Neural progenitor cell (in vitro differentiated cells): ENCODE measurements at regions not wholly inside any gene's neighbourhood (a gene's known extent, or its start where the extent isn't known, plus 50 kb on each side); places are given as distances from the start of the nearest gene placed in this dataset.

Experiments used
- EZH2 ChIP-seq: fragments of 200-600 bp; sonication (generic); IDR thresholded peaks from 2 replicates; pipeline ENCODE4 v1.6.1; 2017; ENCODE audit warnings: antibody characterized with exemption, mild to moderate bottlenecking, moderate library complexity
- EZH2phosphoT487 ChIP-seq: fragments of 200-600 bp; sonication (generic); IDR thresholded peaks from 2 replicates; pipeline ENCODE4 v1.6.1; 2017; ENCODE audit warnings: antibody characterized with exemption
- TF ChIP-seq, protein P1 (sequence below): fragments of 200-600 bp; sonication (generic); IDR thresholded peaks from 2 replicates; pipeline ENCODE4 v1.5.1; 2017; ENCODE audit warnings: antibody characterized with exemption, mild to moderate bottlenecking

DNA sequence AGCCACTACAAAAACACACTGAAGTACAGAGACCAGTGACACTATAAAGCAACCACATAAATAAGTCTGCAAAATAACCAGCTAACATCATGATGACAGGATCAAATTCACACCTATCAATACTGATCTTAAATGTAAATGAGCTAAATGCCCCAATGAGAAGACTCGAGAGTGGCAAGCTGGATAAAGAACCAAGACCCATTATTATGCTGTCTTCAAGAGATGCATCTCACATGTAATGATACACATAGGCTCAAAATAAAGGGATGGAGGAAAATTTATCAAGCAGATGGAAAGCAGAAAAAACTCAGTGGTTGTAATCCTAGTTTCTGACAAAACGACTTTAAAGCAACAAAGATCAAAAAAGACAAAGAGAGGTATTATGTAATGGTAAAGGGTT lies 138.1 kb upstream of the PLN start:
- TF ChIP-seq, protein P1, sequence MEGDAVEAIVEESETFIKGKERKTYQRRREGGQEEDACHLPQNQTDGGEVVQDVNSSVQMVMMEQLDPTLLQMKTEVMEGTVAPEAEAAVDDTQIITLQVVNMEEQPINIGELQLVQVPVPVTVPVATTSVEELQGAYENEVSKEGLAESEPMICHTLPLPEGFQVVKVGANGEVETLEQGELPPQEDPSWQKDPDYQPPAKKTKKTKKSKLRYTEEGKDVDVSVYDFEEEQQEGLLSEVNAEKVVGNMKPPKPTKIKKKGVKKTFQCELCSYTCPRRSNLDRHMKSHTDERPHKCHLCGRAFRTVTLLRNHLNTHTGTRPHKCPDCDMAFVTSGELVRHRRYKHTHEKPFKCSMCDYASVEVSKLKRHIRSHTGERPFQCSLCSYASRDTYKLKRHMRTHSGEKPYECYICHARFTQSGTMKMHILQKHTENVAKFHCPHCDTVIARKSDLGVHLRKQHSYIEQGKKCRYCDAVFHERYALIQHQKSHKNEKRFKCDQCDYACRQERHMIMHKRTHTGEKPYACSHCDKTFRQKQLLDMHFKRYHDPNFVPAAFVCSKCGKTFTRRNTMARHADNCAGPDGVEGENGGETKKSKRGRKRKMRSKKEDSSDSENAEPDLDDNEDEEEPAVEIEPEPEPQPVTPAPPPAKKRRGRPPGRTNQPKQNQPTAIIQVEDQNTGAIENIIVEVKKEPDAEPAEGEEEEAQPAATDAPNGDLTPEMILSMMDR, result no peak
- no peak for TF ChIP-seq EZH2
- no peak for TF ChIP-seq EZH2phosphoT487
